Stimulated activated CD4-positive, alpha-beta T cell treated with anti-CD3 and anti-CD28 coated beads, Interleukin-1b, Interleukin-23, amount 100 ng/mL, for 1 hour (primary cell): ENCODE measurements at regions not wholly inside any gene's neighbourhood (a gene's known extent, or its start where the extent isn't known, plus 50 kb on each side); places are given as distances from the start of the nearest gene placed in this dataset.

Experiments
- DNase-seq, 2 donors: peaks; one replicate each; pipeline ENCODE4 v3.0.0-alpha.2; 2020; ENCODE audit warnings: low read depth in 2 of 2

DNA sequence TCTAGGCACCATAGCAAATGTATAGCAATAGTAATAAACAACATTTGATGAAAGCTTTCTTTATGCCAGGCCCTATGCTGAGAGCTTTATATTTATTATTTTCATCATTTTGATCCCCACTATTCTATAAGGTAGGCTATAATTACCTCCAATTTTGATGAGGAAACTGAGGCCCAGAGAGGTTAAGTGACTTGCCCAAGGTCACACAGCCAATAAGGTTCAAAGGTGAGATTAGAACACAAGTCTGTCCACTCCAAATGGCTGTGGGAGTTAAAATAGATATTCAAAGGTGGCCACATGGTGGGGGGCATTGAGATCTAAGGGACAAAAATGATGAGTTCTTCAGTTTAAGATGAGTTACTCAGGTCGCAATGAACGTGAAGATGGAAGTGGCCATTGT is 269.9 kb downstream of the BMP7 start:
- DNase-seq: no peak

DNA sequence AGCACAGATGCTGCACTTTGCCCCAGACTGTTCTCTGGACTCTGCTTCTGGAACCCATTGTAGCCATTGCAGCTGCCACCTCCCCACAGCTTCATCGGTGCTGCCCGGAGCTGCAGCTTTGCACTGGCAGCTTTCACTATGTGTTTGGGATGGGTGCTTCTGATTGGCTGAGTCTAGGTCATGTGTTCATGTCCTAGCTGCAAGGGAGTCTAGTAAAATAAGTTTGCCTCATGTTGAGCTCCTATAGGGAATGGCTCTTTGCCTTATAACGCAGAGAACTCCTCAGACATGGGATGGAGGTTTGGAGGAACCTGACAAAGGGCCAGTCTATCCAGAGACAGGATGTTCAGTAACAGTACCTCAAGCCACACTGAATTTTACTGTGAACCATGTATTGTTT is 268.0 kb downstream of the BMP7 start:
- DNase-seq: no peak

DNA sequence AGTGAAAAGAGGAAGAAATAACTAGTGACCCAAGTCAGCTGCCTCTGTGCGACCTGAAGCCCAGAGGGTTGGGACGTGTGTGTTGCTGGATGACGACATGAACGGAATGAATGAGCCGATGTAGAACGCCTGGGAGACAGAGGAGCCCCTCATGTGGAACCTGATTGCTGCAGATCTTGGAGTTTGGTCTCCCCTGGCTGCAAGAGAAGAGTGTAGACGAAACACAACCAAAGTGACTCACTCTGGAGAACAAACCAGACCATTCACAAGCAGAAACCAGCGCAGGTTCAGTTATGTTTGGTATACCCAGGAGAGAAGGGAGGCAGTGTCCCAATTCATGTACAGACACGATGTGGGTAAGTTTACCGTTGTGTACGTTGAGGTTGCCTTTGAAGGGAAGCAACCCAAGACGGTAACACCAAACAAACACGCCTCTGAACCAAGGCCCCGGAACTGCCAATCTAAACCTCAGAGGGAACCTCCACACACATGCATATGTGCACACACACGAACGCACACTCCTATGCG is 265.9 kb downstream of the BMP7 start:
- no peak for DNase-seq

DNA sequence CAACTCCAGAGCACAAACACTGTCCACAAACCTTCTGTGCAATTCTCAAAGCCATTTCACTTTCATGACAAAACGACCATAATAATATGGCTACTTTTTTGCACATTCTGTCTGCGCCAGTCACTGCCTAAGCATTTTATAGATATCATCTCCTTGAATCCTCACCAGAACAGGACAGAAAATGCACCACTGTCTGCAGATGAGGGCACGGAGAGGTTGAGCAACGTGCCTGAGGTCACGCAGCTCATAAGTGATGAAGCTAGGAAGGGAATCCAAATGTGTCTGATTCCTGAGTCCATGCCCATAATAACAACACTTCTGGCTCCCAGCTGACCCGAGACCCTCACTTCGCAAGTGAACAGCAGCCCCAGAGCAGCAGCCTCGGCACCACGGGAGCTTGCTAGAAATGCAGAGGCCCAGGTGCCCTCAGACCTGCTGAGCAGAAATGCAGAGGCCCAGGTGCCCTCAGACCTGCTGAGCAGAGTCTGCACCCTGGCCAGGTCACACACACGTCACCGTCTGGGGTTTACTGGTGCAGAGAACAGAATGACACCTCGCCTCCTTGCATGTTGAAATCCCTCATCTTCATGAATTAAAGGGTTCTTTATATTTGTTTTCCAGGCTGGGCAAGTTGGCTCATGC is 265.2 kb downstream of the BMP7 start:
- no peak for DNase-seq

DNA sequence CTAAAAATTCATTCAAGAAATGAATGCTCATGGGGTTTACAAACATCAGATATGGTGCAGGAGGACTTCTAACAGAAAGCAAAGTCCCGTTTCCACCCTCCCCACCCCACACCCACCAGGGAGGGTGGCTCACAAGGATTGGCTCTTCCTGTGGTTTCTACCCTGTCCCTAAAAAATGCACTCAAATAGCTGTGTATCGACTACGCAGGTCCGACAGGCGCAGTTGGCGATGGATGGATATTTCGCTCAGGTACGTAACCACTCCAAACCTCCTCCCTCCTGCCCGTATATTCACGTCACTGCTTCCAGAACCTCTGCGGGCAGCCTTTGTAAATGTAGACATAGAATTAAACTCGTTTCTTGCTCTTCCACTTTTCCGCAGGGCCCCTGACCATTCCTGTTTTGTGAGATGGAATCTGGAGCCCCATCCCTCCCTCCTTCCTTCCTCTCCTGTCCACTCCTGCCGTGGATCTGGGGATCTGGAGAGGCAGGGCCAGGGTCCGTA is 264.3 kb downstream of the BMP7 start:
- DNase-seq: no peak

DNA sequence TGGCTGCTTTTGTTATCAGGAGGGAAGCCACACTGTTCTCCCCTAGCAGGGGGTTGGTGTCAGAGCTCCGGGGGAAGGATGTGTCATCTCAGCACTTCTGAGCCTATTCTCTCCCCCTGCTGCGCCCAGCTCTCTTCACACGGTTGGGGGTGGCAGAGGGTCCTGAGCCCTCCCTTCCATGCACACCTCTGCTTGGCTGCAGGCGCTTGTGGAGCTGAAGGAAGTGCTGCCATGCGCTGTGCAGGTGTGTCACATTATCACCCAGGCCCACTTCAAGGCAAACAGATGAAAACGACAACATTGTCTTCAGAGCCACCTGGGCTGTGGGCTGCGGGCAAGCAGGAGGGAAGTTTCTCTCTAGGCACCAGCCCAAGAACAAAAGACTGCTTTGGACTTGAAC is 263.4 kb downstream of the BMP7 start:
- no peak for DNase-seq

DNA sequence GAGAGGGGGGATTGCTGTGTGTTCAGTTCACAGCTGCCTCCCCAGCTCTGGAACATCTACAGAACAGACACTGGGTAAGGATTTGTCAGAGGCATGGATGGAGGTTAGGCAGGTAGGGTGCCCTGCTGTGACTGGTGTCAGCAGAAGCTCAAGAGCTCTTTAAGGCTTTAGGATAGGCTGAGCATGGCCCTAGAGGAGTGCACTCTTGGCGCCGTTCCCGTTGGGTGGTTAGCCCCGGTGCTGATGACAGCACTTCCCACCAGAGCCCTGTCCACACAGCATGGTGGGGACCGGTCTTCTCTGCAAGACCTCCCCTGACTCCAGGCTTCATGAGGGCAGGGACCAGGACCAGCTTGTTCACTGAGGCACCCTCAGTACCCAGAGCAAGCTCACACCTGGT is 262.0 kb downstream of the BMP7 start:
- no peak for DNase-seq

DNA sequence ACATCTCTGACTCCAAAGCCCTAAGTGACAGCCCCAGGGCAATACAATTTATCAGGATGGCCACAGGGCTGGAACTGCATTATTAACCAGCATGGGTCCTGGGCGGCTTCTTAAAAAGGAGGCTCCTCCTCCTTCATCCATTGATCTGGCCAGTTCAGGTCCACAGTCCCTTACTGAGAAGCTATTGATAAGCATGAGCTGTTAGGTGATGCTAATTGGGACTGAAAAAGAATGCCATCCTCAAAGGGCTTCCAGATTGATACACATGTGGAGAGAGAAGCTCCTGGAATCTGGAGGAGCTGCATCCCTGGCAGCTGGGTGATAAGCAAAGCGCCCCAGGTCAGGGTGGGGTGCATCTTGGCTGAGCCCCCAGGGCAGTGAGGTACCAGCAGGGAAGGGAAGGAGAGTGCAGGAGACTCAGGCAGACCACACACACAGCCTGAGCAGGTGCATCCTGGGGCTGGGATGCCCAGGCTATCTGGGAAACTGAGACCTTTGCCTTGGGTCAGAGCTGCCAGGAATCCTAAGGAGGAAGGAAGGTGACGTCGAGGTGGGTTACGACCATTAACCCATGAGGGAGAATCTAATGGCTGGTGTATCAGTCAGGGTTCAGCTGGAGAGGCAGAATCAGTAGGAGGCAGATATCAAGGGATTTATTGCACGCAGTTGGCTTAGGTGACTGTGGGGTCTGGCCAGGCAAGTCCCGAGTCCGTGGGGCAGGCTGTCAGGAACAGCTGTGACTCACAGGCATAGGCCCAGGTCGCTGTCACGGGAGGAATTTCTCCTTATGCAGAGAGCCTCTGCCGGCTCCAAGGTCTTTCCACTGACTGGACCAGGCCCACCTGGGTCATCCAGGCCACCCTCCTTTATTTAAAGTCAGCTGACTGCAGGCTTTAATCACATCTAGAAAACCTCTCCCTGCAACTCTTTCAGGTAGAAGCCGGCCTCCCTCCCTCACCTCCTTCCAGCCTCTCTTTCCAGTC is 261.2 kb downstream of the BMP7 start:
- no peak for DNase-seq

DNA sequence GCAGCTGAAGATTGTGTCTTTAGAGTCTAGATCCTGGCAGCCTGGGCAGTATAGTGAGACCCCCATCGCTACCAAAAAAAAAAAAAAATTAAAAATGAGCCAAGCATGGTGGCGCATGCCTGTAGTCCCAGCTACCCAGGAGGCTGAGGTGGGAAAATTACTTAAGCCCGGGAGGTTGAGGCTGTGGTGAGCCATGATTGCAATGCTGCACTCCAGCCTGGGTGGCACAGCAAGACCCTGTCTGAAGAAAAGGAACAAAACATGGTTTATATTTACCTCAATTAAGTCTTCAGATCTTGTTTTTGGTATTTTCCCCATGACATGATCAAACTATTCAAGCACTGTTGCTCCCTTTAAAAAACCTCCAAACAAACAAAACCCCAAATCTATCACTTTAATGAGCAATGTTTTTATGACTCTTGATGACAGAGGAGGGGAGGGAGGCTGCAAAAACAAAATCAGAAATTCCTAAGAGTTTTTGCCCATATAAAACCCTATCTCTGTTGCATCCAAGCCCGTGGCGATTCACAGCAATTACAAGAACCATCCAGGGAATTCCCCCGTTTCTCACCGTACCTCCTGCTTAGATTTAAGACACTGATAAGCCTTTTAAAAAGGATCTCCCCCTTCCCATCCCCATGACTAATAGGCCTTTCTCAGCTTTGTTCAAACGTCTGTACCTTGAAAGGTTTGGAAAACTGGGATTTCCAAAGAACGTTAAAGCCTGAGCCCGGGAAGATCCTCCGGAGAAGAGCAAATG is 259.9 kb downstream of the BMP7 start:
- no peak for DNase-seq

DNA sequence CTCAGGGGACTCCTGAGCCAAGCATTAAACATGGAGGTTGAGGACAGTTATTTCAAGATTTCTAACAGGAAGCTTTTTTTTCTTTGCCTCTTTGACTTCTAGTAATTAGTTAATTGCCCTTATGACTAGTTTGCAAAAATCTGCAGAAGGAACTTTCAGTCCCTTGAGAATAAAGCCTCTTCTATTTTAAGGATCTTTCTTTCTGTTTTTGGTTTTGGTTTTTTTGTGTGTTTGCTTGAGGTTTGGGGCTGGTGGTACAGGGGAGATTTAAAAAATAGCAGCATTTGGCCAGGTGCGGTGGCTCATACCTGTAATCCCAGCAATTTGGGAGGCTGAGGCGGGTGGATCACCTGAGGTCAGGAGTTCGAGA is 259.3 kb downstream of the BMP7 start:
- DNase-seq: no peak

DNA sequence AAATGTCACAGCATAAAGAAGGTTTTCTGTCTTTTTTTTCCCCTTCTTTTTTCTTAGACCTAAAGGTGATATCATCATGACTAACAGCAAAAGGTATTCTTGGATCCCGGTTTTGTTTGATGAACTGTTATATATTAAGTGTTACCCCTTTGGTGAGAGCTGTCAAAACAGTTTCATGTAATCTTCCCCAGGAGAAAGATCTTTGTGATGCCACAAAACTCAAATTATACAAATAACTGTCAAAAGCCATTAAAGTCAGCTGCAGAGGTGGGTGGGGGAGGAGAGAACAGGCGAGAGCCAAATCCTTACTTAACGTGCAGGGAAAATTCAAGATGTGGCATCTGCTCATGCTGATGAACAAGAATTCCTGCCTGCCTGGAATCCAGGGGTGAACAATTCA is 258.2 kb downstream of the BMP7 start:
- DNase-seq: no peak

DNA sequence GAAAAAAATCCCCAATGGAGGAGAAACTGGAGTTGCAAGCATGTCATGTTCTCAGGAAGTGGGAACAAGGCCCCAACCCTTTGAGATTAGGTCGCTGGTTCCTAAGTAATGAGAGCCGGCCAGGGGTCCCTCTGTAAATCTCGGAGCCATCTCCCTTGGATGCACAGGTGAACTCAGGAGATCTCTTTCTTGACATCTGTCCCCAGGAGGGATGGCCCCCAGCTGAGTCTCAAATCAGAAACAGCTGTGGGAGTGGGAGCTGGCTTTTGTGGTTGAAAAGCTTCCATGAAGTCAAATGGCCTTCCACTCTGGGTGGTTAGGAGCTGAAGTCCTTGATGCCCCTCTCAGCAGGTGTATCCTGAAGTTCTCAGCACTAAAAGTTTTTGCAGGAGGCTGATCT is 257.1 kb downstream of the BMP7 start:
- DNase-seq: no peak

DNA sequence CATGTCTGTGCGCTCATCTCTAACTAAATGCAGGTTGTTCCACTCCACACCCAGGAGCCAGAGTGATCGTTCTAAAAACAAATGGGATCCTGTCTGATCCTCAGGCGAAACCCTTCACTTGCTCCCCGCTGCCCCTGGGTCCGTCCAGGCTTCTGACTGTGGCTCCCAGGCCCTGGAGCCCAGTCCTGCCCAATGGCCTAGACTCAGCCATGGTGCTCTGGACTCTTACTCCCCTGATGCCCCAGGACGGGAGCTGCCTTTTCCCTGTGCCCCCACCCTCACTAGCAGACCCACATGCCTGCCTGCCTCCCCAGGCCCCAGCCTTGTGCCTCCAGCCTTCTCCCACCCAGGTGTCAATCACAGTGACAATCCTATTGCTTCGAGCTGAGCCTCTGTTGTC is 256.7 kb downstream of the BMP7 start:
- DNase-seq: no peak

DNA sequence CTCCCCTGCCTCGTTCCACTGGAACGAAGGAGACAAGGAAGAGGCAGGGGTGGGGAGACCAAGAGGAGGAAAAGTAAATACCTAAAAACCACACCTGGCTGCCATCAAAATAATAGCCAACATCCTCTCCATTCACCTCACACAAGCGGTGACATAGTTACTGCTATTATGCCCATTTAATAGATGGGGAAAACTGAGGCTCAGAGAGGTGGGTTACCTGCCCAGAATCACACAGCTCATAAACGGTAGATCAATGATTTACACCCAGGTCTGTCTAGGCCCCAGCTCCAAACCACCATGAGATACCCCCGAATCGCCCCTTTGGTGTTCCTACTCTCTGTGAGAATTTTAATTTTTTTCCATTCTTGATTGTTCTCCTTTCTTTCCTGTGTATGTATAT is 253.8 kb downstream of the BMP7 start:
- DNase-seq: no peak

DNA sequence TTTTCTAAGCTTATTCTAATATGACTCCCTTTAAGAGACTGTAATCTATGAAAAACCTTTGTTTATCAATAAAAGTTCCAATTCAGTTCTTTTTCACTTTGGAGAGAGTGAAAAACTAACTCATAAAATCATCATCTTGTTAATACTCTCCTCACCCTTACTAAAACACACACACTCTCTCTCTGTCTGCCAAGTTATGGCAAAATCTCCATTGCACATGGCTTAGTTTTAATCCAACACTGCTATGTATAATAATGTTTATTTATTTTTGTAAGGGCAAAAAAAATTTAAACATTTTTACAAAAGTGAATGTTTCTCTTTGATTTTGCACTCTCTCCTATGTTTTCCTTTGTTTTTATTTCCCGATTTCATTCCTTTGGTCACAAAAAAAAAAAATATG is 253.2 kb downstream of the BMP7 start:
- no peak for DNase-seq

DNA sequence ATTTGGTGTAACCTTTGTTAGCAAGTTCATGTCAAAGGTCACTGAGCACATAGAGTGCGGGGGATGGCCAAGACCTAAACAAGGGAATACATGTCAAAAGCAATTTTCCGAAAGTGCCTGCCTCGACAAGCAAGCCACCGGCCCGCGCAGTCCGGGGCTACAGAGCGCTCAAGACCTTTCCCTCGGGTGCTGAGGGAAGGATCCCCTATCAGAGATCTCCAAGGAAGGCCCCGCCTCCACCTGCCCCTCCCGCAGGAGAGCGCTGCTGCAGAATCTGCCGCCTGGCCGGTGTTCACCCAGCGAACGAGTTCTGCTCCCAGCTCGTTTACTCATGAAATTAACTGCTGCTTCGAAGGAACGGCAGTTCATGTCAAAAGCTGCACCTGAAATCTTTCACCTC is 252.7 kb downstream of the BMP7 start:
- DNase-seq: no peak

DNA sequence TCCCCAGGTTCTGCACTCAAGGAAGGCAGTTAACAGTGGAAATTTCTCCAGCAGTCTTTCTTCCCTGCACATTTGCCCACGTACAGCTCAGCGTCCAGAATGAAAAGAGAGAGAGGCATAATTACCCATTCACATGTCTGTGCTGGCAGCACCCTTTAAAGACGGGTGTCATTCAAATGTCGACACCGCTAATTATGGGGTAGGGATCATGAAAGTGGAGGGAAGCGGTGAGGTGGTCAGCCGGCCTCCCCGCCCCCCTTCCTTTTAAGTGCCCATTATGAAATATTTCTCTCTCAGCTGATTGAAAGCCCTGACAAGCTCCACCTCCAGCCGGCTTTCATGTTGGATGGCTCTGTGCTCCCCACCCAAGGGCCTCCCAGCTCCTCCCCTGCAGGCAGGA is 246.1 kb downstream of the BMP7 start:
- no peak for DNase-seq

DNA sequence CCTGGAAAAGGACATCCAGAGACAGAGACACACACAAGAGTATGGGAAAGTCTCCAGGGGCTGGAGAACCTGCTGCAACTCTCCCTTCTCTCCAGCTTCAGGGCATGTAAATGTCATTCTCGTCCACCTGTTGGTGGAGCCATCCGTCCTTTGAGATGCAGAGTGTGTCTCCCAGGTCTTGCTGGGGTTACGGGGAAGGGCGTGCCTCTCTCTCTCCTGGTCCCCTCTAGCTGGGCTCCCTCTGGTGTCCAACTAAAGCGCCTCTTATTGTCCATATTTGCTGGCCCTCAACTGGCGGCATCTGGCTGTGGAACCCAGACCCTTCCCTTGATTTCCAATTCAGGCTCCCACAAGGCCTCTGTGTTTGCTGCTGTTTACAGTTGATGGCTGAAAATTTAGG is 244.1 kb downstream of the BMP7 start:
- DNase-seq: no peak

DNA sequence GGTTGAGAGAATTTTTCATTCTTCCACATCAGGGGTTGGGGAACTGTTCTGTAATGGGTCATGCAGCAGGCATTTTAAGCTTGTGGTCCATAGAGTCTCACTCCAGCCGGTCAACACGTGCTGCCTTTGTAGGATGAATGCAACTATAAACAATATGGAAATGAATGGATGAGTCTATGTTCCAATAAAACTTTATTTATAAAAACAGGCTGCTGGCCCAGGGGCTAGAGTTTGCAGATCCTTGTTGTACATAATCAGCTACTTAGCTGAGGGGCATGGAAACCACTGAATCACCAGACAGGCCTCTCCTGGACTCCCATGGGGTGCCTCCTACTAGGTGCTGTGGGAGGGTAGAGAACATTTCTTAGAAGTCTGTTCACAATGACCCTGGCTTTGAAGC is 243.4 kb downstream of the BMP7 start:
- DNase-seq: no peak

DNA sequence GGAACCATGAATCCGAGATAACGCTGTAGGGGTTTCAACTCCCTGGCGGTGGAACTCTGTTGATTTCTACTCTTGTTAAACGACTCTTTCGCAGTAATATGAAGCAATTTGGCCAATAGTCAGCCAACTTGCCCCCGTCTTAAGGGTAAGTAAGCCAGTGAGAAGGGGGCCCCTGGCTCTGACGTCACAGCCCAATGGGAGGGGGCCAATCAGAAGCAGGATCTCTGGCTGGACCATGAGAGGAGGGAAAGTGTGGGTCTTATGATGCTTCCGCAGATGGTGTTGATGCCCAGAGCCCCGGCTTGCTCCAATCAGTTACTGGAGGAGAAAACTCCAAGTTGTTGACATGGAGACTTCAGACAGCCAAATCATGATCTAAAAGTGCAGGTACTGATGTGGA is 242.4 kb downstream of the BMP7 start:
- DNase-seq: no peak

DNA sequence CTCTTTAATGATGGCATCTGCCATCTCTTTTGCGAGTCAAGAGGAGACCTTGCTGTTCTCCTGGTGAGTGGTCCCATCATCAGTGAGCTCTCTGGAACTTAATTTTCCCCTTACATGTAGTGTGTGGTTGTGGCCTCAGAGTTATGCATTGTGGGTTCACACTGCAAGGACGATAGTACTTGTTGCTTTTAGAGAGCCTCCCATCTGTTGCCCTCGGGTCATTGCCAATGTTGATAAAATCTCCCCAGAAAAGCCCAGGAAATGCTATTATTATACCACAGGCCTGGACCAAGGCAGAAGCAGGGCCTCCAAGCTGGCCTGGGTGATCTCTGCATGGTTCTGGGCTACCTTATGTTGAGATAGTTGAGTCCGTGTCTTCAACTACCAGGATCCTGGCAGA is 241.6 kb downstream of the BMP7 start:
- no peak for DNase-seq

DNA sequence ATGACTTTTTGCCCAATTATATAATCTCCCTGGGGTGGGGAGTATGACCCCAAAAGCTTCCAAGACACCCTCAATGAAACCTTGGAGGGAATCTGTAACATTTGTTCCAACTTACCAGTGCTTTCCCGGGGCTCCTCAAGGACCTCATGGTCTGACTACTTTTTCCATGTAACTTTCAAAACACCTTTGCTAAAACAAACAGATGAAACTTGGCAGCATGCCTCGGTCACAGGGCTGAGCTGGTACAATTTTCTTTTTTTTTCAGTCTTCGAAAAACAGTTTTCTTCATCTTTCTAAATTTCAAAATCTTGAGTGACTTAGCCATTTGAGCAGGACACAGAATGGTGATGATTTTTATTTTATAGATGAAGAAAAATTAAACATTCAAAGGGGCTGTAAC is 241.2 kb downstream of the BMP7 start:
- no peak for DNase-seq
